ENCODE measurements at regions not wholly inside any gene's neighbourhood (a gene's known extent, or its start where the extent isn't known, plus 50 kb on each side); places are given as distances from the start of the nearest gene placed in this dataset.

DNA sequence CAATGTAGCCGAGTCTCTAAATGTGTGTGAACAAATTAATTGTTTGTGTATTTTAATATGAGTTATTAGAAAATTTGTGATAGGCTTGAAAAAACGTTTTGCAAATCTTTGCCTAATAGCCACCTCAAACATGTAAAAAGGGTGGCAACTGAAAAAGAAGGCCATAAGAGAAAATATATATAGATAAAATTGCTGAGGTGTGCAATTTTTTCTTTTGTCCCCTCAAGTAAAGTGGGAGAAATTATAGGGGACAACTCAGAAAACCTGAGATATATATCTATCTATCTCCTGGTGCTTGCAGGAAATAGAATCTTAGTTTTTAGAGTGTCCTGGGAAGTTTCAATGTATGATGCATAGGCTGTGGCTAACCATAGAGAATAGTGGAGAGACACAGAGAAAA, 201.4 kb upstream of the LRP1B start:
- TF ChIP-seq POLR2AphosphoS5 (IDR thresholded peaks at IDR 0.05; ENCODE audit: low read depth, low read length): no peak
- TF ChIP-seq, protein P1, sequence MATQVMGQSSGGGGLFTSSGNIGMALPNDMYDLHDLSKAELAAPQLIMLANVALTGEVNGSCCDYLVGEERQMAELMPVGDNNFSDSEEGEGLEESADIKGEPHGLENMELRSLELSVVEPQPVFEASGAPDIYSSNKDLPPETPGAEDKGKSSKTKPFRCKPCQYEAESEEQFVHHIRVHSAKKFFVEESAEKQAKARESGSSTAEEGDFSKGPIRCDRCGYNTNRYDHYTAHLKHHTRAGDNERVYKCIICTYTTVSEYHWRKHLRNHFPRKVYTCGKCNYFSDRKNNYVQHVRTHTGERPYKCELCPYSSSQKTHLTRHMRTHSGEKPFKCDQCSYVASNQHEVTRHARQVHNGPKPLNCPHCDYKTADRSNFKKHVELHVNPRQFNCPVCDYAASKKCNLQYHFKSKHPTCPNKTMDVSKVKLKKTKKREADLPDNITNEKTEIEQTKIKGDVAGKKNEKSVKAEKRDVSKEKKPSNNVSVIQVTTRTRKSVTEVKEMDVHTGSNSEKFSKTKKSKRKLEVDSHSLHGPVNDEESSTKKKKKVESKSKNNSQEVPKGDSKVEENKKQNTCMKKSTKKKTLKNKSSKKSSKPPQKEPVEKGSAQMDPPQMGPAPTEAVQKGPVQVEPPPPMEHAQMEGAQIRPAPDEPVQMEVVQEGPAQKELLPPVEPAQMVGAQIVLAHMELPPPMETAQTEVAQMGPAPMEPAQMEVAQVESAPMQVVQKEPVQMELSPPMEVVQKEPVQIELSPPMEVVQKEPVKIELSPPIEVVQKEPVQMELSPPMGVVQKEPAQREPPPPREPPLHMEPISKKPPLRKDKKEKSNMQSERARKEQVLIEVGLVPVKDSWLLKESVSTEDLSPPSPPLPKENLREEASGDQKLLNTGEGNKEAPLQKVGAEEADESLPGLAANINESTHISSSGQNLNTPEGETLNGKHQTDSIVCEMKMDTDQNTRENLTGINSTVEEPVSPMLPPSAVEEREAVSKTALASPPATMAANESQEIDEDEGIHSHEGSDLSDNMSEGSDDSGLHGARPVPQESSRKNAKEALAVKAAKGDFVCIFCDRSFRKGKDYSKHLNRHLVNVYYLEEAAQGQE (IDR thresholded peaks at IDR 0.05; ENCODE audit: insufficient read depth in 1 of 2, low read depth in 2 of 2, low read length in 2 of 2): no peak
